ENCODE measurements at regions not wholly inside any gene's neighbourhood (a gene's known extent, or its start where the extent isn't known, plus 50 kb on each side); places are given as distances from the start of the nearest gene placed in this dataset.

GRCh38 chr4:42736527-42737195 is 79.8 kb upstream of the ATP8A1 start:
- no peak for DNase-seq

DNA sequence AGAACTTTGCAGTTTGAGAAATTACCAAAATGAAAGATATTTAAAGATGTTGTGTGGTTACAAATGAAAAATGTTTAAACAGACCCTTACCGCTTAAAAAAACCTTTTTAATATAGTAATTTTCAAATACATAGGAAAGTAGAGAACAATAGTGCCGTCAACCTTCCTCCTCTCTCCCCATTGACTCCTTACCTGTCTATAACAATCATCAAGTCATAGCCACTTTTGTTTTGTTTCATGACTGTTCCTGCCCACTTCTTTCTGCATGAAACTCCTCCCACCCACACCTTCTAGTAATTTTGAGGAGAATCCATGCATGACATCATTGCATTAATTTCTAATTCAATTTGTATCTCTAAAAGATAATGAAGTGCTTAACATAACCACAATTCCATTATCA is 76.5 kb upstream of the ATP8A1 start:
- no peak for DNase-seq

- no peak for DNase-seq
These were observed 75.9 kb upstream of the ATP8A1 start for GRCh38 chr4:42732776-42733175.

- no peak for DNase-seq
These were observed 72.8 kb upstream of the ATP8A1 start for GRCh38 chr4:42729505-42730237.

DNA sequence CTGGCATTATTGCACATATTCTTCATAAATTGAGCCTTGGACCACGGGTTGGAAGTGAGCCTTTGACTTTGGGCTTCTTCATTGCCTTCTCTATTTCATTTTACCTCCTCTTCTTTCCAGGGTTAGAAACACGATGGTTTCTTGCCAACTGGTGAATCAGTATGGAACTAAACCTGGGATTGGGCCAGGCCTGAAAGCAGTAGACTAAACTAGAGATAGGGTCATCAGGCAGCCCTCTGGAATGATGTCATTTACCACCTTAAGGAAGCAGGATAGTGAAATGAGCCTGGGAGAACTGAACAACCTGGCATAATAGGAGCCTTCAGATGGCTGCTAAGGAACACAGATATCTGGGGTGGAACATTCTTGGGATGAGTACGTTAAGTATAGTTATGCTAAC is 67.5 kb upstream of the ATP8A1 start:
- DNase-seq, result no peak

GRCh38 chr4:42720533-42720932 is 63.6 kb upstream of the ATP8A1 start:
- DNase-seq, result no peak

DNA sequence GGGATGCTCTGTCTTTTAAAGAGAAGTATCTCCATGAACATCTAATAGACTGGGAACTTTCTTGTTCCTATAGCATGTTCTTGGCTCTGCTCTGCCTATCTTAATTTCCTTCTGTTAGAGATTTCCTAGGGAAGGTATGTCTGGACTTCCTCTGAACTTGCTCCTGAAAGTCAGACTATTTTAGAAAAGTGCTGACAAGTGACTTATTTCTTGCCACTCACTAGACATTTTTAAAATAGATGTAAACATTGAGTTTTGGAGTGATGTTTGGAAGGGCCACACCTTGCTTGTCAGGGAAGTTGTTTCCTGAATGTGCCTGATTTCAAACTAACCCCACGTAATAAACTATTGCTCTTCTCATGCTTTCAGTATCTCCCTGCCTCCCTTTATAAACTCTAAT is 62.4 kb upstream of the ATP8A1 start:
- no peak for DNase-seq

GRCh38 chr4:42718336-42718735 is 61.4 kb upstream of the ATP8A1 start:
- no peak for DNase-seq

DNA sequence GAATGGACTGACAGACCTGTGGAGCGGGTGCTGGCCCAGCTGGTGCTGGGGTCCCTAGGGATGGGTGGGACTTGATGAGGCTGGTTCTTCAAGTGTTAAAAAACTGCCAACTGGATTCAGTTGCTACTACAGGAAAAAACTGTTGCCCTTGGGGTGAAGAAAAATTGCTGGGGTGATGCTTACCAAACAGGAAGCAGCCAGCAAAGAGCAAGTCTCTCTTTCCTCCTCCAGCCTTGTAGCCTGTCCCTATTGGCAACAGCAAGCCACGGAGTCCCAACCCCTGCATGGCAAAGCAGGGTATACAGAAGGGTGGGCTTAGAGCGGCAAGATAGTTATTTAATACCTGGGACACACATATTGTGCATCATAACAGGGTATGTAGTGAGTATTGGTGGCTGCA is 60.1 kb upstream of the ATP8A1 start:
- DNase-seq, result no peak

DNA sequence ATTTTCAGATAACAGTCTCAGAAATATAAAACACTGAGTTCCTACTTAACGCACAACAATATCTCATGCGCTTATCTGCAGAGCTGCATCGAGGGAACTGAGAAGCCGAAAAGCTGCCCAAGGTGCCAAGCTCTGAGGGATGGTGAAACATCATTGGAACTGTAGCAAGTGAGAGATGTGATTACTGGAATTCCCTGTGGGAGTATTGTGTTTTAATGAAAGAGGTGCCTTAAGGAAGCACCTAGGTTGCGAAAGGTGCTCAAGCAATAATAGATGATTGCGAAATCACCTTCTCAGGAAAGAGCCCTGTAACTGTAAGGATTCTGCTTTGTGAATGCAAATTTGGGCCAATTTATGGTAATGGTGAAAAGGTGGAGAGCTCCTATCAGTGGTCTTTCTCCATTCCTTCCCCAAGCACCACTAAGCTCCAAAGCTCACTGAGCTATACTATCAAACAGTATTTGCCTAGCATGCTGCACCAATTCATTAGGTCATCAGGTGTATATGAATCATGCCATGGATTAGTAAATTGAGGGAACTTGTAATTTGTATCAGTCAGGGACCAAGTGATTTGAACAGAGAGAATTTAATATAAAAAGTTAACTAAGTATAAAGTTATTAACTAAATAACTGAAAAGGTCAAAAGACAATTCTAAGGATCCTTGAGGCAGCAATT is 59.0 kb upstream of the ATP8A1 start:
- DNase-seq, result no peak

DNA sequence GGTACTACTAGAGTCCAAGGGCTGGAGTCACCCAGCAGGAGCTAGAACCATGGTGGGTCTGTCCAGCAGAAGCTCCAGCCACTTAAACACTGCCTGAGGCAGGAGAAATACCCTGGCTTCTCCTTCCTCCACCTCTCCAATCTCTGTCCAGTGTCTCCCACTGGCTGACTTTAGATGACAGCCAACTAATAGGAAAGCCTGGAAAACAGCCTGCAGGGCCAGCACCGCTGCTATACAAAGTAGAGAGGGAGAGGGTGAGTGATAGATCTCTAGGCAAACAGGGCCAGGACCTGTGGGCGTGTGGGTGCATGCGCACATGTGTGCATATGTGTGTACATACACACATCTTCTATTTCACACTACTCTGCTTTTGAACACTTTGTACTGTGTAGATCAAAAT is 56.5 kb upstream of the ATP8A1 start:
- DNase-seq, result no peak

DNA sequence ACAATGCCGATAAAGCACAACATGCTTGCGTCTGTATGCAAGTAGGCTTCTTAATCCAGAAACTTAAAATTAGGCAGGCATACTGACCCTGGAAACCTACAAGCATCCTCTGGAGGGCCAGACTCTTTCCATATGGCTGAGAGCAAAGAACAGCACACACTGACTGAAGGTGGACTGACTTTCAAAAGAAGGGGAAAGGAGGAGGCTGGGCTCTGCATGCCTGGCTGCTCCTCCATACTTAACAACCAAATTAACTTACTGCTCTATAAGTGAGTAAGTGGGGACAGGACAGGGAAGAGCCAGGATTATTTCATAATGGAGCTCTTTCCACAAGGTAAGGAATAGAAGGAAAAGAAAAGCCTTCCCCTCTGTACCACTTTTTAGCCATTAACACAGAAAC is 55.9 kb upstream of the ATP8A1 start:
- no peak for DNase-seq

- no peak for DNase-seq
These were observed 54.6 kb upstream of the ATP8A1 start for GRCh38 chr4:42711496-42711895.

GRCh38 chr4:42710761-42711160 is 53.9 kb upstream of the ATP8A1 start:
- no peak for DNase-seq

DNA sequence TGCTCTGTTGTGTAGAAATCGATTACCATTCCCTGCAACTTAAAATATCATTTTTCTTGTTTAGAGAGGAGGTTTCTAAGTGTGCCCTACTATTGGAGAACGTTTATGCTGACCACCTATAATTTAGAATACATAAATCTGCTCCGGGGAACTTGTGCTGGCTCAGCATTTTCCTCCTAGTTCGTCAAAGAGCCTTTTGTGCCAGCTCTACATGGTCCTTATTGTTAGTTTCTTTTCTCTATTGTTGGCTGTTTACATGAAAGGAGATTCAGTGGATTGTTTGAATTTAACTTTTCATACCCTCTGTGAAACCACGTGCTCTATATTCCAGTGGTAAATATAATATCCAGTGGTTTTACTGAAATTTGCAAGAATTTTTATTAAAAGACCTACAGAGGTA is 53.4 kb upstream of the ATP8A1 start:
- no peak for DNase-seq

GRCh38 chr4:42709392-42710065 is 52.6 kb upstream of the ATP8A1 start:
- DNase-seq, result no peak

GRCh38 chr4:42708625-42709024 is 51.7 kb upstream of the ATP8A1 start:
- no peak for DNase-seq

Data from stimulated activated CD4-positive, alpha-beta T cell treated with anti-CD3 and anti-CD28 coated beads, Interleukin-1b, Interleukin-23, amount 100 ng/mL, for 48 hours (primary cell).